Sigmoid colon (tissue), 4 donors: ENCODE measurements at regions not wholly inside any gene's neighbourhood (a gene's known extent, or its start where the extent isn't known, plus 50 kb on each side); places are given as distances from the start of the nearest gene placed in this dataset.
"Not testable (repeated sequence)": the region's sequence is repeated elsewhere in the genome, so short reads cannot be mapped to it uniquely, and the experiment has no call there.

Experiments
- CTCF ChIP-seq, 4 experiments: fragments of 450-650 bp in 3 of 4; fragments of 200-600 bp in 1 of 4; IDR thresholded peaks; one replicate each; pipeline ENCODE4 v1.5.1; 2016 to 2019; ENCODE audit warnings: antibody characterized with exemption in 4 of 4, mild to moderate bottlenecking in 3 of 4, moderate library complexity in 2 of 4
- POLR2A ChIP-seq, 2 donors: fragments of 450-650 bp; IDR thresholded peaks; one replicate each; pipeline ENCODE4 v1.6.1; 2016; ENCODE audit warnings: antibody characterized with exemption in 2 of 2, mild to moderate bottlenecking in 2 of 2, moderate library complexity in 2 of 2
- POLR2AphosphoS5 ChIP-seq, 4 donors: sonication (generic); formaldehyde crosslinking; IDR thresholded peaks; one replicate each; pipeline ENCODE4 v1.6.1; 2017; ENCODE audit warnings: antibody characterized with exemption in 4 of 4

DNA sequence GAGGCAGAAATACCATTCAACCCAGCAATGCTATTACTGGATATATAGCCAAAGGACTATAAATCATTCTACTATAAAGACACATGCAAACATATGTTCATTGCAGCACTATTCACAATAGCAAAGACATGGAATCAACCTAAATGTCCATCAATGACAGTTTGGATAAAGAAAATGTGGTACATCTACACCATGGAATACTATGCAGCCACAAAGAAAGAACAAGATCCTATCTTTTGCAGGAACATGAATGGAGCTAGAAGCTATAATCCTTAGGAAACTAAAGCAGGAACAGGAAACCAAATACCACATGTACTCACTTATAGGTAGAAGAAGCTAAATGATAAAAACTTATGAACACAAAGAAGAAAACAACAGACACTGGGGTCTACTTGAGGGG is 730.3 kb upstream of the ADGRB3 start:
- TF ChIP-seq CTCF, POLR2A, POLR2AphosphoS5 (IDR thresholded peaks at IDR 0.05): not testable (repeated sequence)
